Stimulated activated CD4-positive, alpha-beta T cell treated with anti-CD3 and anti-CD28 coated beads, Interleukin-2, amount 100 ng/mL, for 24 hours (primary cell): ENCODE measurements at regions not wholly inside any gene's neighbourhood (a gene's known extent, or its start where the extent isn't known, plus 50 kb on each side); places are given as distances from the start of the nearest gene placed in this dataset.
"Not testable (repeated sequence)": the region's sequence is repeated elsewhere in the genome, so short reads cannot be mapped to it uniquely, and the experiment has no call there.

Experiments
- DNase-seq, 2 donors: peaks; one replicate each; pipeline ENCODE4 v3.0.0-alpha.2; 2020

DNA sequence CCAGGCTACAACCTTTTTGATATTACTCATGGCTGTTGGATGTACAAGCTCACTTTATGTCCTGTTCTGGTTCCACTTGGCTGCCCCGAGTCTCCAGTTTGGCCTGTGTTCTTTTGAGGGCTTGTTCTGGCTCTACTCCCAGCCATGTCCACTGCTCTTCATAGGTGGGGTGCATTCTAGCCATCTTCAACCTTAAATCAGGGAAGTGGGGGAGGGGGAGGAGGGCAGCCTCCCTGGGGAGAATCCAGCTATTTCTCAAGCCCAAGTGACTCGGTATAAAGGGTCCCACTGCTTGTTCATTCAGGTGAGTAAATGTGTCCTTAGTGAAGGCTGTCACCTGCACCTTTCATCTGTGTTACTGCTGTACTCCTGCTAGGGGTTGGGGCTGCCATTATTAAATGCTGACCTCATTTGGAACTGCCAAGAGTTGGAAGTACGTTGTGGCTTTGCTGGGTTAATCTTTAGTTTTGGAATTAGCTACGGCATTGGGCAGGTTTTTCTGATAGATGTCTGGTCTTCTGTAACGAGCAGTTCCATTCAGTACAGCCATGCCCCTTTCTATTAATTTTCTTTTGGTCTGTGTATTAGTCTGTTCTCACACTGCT, 255.8 kb downstream of the GOLGA6L6 start:
- DNase-seq = peak in 1 of 2 donors; percentile 12

DNA sequence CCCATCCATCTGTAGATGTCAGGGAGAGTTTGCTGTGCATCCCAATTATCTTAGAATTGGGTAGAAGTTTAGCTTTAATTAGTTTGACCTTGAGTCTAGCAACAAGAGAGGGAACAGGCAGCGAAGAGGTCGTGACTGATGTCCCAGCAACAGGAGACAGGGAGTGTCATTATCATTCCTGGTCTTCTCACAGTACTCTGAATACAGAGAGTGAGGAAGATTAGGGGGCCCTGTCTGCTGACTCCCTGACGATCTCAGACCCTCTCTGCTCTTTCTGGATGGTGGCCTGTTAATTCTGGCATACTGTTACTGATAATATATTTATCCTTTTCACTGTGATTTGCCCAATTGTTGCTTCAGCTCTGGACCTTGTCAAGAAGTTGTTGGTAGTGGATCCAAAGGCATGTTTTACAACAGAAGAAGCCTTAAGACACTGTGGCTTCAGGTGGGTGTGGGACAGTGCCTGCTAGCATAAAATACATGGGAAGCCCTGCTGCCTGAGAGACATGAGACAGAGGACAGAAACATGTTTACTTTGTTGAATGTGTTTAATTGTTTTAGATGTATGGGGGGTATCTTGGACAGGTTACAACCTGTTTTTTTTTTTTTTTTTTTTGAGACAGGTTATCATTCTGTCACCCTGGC, 256.6 kb downstream of the GOLGA6L6 start:
- peak in 1 of 2 donors; percentile 11 for DNase-seq

DNA sequence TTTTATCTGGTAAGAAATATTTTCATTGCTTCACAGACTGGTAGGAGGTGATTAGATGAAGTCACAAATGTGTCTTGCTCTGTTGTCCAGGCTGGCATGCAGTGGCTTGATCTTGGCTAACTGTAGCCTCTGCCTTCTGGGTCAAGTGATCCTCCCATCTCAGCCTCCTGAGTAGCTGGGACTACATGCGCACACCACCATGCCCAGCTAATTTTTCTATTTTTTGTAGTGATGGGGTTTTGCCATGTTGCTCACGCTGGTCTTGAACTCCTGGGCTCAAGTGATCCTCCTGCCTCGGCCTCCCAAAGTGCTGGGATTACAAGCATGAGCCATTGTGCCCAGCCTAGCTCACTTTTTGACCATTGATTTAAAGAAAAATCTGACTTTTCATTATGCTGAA, 257.9 kb downstream of the GOLGA6L6 start:
- not testable (repeated sequence) for DNase-seq

DNA sequence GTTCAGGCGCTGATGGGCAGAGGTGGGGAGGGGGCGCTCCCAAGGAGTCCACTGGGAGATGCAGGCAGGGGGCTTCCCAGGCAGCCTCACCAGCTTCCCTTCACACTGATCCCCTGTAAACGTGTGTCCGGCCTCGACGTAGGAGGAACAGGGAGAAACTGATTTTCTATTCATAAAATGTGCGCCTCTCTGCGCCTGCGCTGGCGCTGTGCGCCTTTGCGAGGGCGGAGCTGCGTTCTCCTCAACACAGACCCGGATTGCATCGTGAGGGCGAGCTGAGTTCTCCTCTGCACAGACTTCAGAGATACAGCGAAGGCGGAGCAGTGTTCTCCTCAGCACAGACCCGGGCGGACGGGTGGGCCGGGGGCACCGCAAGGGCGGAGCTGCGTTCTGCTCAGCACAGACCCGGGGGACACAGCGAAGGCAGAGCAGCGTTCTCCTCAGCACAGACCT, 259.1 kb downstream of the GOLGA6L6 start:
- DNase-seq = not testable (repeated sequence)

DNA sequence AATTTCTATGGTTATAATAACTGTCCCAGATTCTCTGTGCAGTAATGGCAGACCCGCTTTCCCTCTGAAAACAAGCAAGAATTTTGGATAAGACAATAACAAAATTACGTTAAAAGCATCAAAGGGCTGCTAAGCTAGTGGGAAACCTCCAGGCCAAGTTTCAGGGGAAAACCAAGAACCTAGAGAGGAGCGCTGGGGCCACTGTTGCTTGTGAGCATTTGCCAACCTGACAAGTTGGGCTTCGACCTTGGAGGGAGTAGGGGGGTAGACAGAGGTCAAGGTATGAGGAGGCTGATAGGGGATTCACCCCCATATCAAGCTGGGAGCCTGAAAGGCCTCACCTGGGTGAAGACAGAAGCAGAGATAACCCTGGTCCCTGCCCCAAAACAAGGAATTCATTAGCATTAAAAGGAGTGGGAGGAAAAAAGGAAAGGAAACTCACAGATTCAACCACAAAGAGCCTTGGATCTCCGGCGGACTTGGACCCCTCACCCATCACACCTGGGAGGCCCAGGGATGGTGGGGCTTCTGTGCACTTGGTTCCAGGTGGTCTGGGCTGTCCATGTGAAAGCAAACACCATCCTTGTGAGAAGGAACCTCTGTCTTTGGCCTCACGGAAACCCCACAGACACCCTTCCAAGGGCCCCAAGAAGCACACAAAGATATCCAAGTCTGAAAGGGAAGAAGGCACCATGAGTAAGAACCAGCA, 259.9 kb downstream of the GOLGA6L6 start:
- DNase-seq = not testable (repeated sequence)

DNA sequence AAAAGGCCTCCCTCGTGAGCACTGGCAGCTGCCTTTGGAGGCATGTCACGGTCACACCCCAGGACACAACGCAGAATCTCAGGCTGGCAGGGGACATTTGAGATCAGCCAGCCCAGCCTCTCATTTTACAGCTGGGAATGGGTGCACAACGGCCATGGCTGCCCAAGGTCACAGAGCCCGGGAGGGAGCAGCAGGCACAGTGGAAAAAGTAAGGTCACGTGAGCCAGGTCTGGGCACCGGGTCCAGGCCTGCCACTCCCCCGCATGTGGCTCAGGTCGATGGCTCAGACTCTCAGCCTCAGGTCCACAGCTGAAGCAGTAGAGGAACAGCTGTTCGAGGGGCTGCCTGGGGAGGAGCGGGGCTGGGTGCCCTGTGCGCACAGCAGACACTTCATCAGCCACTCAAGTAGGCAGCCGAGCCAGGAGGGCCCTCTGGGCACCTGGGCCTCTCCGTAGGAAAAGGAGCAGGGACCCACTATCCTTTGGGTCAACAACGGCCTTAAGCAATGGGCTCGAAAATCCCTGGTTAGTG, 260.6 kb downstream of the GOLGA6L6 start:
- no peak for DNase-seq

DNA sequence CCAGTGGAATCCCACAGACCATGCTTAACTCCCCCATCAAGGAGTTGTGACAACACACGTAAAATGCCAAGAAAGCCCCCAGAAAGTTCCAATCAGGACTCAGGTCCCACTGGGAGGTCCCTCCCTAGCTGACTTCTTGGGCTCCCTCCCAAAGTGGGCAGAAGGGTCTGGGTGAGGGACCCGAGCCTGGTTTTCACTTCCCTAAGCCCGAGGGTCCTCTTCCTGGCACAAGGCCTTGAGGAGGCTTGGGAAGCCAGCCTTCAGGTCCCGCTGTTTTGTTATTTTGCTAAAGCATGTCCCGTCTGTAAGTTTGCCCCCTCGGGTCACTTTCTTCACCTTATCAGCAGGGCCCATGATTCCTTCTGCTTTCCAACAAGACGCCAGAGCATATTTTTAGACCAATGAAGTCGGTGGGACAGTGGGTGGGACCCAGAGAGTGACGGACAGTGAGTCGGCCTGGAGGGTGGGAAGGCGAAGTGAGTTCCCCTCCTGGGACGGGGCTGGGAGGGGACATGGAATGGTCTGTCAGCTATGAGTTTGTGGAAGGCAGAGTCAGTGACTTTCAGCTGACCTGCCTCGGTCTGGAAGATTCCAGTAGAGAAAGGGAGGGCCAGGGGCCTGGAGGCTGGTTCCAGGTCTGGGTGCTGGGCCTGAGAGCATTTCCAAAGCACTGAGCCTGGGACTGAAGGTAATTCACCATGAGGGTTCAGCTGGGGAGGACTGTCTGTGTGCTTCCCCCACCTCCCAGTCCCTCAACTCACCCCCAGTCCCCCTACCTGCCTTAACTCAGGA, 261.3 kb downstream of the GOLGA6L6 start:
- not testable (repeated sequence) for DNase-seq

DNA sequence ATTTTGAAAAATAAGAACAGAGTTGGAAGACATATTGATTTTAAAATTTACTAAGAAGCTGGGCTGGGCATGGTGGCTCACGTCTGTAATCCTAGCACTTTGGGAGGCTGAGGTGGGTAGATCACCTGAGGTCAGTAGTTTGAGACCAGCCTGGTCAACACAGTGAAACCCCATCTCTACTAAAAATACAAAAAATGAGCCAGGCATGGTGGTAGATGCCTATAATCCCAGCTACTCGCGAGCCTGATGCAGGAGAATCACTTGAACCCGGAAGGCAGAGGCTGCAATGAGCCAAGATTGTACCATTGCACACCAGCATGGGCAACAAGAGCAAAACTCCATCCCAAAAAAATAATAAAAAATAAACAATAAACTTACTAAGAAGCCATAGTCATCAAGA, 262.5 kb downstream of the GOLGA6L6 start:
- not testable (repeated sequence) for DNase-seq

DNA sequence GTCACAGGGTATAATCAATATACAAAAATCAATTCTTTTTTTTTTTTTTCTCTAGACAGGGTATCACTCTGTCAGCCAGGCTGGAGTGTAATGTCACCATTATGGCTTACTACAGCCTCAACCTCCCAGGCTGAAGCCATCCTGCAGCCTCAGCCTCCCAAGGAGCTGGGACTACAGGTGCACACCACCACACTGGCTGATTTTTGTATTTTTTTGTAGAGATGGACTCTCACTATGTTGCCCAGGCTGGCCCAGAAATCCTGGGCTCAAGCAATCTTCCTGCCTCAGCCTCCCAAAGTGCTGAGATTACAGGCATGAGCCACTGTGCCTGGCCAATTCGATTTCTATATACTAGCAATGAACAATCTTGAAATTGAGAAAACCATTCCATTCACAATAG, 263.2 kb downstream of the GOLGA6L6 start:
- DNase-seq = not testable (repeated sequence)

DNA sequence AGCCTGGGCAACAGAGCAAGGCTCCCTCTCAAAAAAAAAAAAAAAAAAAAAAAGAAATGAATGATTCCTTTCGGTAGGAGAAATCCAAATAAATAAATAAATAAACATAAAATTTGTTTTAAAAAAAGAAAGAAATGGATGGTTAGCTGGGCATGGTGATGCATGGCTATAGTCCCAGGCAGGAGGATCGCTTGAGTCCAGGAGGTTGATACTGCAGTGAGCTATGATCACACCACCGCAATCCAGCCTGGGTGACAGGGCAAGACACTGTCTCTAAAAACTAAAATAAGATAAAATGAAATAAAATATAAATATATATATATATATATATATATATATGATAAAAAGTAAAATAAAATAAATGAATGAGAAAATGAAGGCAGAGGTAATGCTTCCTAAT, 264.1 kb downstream of the GOLGA6L6 start:
- not testable (repeated sequence) for DNase-seq

DNA sequence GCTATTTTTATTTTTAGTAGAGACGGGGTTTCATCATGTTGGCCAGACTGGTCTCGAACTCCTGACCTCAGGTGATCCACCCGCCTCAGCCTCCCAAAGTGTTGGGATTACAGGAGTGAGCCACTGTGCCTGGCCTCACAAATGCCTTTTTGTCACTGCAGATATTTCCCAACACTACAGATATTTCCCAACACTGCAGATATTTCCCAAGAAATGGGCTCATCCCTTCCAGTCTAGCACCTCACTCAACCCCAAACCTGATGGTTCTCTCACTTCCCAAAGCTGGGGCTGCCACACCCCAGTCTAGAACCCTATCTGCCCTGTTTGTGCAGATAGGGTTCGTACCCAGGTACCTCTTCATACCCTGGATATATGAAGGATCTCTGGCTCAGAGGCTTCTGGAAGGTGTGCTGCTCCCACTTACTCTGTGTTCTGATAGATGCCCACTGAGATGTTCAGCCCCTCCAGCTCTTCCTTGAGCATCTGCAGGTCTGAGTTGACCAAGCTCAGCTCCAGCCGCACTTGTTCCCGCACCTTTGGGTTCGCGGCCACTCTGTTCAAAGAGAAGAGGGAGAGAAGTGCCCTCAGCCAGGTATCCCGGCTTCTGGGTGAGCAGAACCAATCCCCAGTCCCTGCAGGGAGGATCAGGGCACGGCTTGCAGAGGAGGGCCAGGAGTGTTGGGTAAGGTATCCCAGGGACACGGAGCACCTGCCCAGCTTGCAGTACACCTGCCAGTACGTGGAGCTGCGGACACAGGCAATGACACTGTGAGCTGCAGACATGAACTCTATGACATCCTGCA, 265.1 kb downstream of the GOLGA6L6 start:
- DNase-seq = not testable (repeated sequence)

DNA sequence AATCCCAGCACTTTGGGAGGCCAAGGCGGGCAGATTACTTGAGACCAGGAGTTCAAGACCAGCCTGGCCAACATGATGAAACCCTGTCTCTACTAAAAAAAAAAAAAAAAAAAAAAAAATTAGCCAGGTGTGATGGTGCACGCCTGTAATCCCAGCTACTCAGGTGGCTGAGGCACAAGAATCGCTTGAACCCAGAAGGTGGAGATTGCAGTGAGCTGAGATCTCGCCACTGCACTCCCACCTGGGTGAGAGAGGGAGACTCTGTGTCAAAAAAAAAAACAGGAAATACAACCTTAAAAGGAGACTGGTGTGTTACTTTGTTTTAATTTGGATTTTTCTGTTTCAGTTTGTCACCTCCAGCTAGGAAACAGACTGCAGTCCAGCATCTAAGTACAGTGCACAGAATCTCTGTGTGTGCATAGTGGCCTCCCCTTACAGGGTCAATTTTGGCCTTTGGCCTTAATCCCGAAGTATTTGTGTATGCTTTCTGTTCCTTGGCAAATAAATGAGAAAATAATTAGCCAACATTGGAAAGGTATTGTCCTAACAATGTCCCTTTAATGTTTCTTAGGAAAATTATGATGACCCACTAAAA, 266.1 kb downstream of the GOLGA6L6 start:
- DNase-seq = not testable (repeated sequence)

DNA sequence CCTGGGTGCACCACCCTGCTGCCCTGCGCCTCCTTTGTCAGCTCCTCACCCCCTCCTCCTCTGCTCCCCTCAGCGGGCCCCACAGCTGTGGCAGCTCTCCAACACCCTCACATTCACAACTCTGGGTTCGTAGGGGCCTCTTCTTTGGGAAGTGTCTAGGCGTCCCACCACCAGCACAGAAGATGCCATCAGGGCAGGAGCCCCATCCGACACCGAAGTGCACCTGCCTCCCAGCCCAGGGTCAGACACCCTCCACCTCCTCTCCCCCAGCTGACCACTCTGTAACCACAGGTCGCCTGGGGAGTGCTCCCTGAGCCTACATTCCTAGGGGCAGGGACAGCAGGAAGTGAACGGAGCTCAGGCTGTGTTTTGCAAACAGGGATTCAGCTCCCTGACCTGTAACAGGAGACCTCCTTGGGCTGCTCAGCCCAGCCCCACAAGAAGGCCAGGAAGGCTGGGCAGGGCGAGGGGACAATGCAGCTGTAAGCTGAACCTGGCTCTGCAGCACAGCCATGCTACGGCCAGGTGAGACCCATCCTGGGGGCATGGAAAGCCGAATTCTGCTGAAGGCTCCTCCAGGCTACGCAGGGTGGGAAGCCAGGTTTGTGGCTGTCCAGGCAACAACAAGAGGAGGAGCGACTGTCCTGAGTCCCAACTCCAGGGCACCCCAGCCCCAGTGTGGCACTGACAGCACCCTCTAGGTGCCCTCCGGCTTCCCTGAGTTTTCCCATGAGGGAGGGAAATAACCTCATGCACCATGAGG, 269.0 kb downstream of the GOLGA6L6 start:
- no peak for DNase-seq

DNA sequence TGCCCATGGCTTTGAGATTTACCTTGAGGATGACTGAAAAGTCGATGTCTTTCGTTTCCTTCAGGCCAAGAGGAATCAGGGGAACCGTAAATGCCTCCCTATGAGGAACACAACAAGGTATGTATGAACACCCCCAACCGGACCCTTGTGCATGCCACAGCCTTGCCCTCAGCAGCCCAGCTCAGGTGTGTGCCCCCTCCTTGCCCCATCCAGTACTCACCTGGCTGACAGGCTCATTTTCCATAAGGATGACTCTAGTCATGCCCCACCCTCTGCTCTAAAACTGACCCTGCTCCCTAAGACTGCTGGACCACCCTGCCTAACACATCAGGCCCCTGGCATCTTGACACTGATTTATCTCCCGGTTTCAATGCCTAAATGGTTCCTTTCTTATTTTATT, 270.0 kb downstream of the GOLGA6L6 start:
- DNase-seq = no peak

DNA sequence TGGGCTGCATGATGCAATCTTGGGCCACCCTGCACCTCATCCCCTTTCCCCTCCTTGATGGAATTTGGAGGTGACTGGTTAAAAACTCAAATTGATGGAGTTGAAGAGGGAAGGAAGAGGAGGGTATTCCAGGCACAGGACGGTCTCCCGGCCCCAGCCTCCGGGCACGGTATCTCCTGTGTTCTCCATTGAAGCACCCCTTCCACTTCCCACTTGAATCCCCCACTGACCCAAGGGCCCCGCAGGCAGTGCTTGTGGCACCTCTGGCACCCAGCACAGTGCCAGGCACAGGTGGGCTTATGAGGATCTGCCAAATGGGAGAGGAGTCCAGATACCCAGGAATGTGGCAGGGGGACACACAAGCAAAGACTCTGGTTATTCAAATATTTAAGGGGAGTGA, 271.6 kb downstream of the GOLGA6L6 start:
- not testable (repeated sequence) for DNase-seq

DNA sequence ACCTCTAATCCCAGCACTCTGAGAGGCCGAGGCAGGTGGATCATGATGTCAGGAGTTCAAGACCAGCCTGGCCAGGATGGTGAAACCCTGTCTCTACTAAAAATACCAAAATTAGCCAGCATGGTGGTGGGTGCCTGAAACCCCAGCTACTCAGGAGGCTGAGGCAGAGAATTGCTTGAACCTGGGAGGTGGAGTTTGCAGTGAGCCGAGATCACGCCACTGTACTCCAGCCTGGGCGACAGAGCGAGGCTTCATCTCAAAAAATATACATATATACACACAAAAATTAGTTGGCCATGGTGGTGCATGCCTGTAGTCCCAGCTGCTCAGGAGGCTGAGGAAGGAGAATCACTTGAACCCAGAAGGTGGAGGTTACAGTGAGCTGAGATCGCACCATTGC, 273.6 kb downstream of the GOLGA6L6 start:
- DNase-seq = not testable (repeated sequence)

DNA sequence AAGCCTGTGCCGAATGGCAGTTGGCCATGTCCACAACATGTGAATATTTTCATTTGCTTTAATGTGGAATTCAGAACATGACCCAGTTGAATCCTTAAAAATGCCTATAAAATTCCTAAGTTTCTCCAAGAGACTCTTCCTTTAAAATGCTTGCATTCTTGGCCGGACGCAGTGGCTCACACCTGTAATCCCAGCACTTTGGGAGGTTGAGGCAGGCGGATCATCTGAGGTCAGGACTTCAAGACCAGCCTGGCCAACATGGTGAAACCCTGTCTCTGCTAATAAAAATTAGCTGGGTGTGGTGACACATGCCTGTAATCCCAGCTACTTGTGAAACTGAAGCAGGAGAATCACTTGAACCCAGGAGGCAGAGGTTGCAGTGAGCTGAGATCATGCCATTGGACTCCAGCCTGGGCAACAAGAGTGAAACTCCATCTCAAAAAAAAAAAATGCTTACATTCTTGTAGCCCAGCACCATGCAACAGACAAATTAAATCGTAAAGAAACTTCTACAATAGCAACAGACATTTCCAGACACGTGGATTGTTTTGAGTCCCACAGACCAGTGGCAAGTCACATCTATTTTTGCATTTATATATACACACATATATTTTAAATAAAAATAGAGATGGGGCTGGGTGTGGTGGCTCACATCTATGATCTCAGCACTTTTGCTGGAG, 274.4 kb downstream of the GOLGA6L6 start:
- DNase-seq = not testable (repeated sequence)

DNA sequence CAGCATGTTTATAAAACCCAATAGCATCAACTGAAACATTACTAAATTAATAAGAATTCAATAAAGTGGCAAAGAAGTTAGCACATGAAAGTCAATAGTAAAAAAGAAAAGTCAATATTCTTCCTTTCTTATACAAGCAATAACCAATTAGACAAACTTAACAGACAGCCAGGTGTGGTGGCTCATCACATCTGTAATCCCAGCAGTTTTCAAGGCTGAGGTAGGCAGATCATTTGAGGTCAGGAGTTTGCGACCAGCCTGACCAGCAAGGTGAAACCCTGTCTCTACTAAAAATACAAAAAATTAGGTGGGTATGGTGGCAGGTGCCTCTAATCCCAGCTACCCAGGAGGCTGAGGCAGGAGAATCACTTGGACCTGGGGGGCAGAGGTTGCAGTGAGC, 275.9 kb downstream of the GOLGA6L6 start:
- not testable (repeated sequence) for DNase-seq

DNA sequence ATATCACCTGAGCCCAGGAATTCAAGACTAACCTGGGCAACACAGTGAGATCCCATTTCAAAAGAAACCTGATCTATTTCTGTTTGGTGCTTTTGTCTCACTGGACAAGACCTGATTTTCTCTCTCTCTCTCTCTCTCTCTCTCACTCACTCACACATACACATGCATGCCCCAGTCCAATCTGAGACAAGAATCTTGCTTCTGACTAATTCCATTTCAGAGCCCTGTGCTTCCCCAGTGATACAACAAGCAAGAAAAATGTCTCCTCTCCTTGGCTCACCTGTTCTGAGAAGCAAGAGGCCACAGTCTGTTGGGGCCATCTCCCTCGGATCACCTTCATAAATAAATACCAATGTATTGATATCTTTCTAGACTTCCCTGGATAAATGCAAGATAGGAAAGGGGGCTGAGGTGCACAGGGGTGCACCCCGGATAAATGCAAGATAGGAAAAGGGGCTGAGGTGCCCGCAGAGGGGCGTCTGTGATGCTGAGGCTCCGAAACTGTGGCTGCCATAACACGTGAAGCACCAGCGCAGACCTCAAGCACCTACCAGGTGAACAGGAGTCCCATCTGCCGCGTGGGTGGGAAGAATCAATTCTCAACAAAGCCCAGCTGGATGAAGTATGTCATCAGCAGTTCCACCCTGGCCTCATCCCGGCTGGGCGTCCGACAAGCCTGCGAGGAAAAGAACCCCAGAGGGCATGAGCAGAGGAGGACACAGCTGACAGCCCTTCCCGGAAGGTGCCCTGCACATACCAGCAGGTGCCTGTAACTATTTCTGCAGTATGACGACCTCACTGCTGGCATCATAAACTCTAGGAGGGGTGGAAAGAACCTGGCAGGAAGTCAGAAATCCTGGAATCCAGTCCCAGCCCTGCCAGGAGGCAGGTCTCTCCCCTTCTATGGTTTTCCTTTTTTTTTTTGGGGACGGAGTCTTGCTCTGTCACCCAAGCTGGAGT, 280.0 kb downstream of the GOLGA6L6 start:
- DNase-seq = not testable (repeated sequence)
